GM12891 (cell line): ENCODE measurements at regions not wholly inside any gene's neighbourhood (a gene's known extent, or its start where the extent isn't known, plus 50 kb on each side); places are given as distances from the start of the nearest gene placed in this dataset.

Source experiments
- POLR2A ChIP-seq: IDR thresholded peaks from 2 replicates; pipeline ENCODE4 v1.6.1; 2011; ENCODE audit warnings: low read depth, low read length, control low read depth
- POLR2AphosphoS5 ChIP-seq: IDR thresholded peaks from 2 replicates; pipeline ENCODE4 v1.6.1; 2011; ENCODE audit warnings: low read depth, low read length, control low read depth
- POU2F2 ChIP-seq: IDR thresholded peaks from 2 replicates; pipeline ENCODE4 v1.6.1; 2011; ENCODE audit warnings: low read depth, mild to moderate bottlenecking, control low read depth, low read length, moderate library complexity
- SPI1 ChIP-seq: IDR thresholded peaks from 2 replicates; pipeline ENCODE4 v1.6.1; 2011; ENCODE audit warnings: low read depth, low read length, control low read depth
- TAF1 ChIP-seq: IDR thresholded peaks from 2 replicates; pipeline ENCODE4 v1.6.1; 2011; ENCODE audit warnings: low read depth, low read length, control low read depth

GRCh38 chr5:166165596-166165995 lies 2125.8 kb upstream of the WWC1 start:
- TF ChIP-seq SPI1 (no peak), POLR2A (no peak), POLR2AphosphoS5 (no peak), TAF1 (no peak), POU2F2 (no peak)
